ENCODE measurements at regions not wholly inside any gene's neighbourhood (a gene's known extent, or its start where the extent isn't known, plus 50 kb on each side); places are given as distances from the start of the nearest gene placed in this dataset.
A peak's percentile ranks its signal among the peaks of the same experiment; 100 is the strongest.

- TF ChIP-seq FOXP2 (optimal IDR thresholded peaks at IDR 0.05; ENCODE audit: borderline replicate concordance, extremely low read depth, extremely low read length, insufficient read depth) (no peak), TAF1 (IDR thresholded peaks at IDR 0.05; ENCODE audit: borderline replicate concordance, insufficient read depth, low read length) (no peak), REST (IDR thresholded peaks at IDR 0.05; ENCODE audit: insufficient read depth in 1 of 2, low read depth in 2 of 2, low read length in 2 of 2) (no peak), SIN3A (IDR thresholded peaks at IDR 0.05; ENCODE audit: borderline replicate concordance, insufficient read depth, low read length) (no peak), POLR2AphosphoS5 (IDR thresholded peaks at IDR 0.05; ENCODE audit: low read depth, low read length) (no peak)
These were observed 76.5 kb upstream of the PJA2 start for GRCh38 chr5:109486200-109486804.

GRCh38 chr5:109485030-109485429 is 75.3 kb upstream of the PJA2 start:
- no peak for TF ChIP-seq SIN3A (IDR thresholded peaks at IDR 0.05; ENCODE audit: borderline replicate concordance, insufficient read depth, low read length)
- peak; percentile 83 for TF ChIP-seq FOXP2 (optimal IDR thresholded peaks at IDR 0.05; ENCODE audit: borderline replicate concordance, extremely low read depth, extremely low read length, insufficient read depth)

DNA sequence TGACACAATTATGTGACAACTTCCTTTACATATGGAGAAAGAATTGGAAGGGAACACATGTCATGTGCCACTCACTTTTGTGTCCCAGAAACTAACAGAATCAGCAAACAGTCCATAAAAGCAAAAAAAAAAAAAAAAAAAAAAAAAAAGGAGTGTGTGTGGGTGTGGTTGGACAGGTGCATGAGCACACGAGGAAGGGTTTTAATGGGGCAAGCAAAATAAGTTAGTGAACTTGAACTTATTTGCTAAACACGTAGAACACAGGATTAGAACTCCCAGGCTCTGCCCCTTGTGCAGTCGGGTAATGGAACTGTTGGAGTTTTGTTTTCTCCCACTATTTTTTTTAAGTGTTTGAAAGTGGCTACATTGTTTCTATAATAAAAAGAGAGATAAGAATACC is 74.8 kb upstream of the PJA2 start:
- TF ChIP-seq POLR2AphosphoS5 (IDR thresholded peaks at IDR 0.05; ENCODE audit: low read depth, low read length): no peak

DNA sequence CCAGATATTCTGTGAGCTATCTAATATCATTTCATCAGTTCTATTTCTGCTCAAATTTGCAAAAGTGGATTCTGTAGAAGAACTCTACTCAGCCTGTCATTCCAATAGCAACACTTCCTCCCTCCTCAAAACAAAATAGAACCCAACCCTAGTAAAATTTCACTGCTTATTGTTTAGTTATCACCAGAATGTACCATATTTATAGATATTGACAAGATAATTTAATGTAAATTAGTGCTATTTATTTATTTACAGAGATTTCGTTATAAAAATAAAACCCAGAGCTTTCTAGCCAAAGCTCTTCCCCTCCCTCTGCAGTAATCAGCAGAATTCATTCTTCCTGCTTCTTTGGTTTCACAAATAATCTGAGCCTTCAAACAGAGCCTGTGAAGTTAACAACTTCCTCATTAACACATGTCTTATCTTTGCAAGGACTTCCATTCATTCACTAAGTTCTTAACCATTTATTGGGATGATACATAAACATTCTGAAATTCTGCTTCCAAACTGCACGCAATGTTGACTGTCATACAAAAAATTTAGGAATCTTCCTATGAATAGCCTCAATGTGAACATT is 73.7 kb upstream of the PJA2 start:
- no peak for TF ChIP-seq TAF1 (IDR thresholded peaks at IDR 0.05; ENCODE audit: borderline replicate concordance, insufficient read depth, low read length)
- TF ChIP-seq SIN3A (IDR thresholded peaks at IDR 0.05; ENCODE audit: borderline replicate concordance, insufficient read depth, low read length): 0 out of 2 replicates have a peak, but pooled peaks have one; percentile 59

DNA sequence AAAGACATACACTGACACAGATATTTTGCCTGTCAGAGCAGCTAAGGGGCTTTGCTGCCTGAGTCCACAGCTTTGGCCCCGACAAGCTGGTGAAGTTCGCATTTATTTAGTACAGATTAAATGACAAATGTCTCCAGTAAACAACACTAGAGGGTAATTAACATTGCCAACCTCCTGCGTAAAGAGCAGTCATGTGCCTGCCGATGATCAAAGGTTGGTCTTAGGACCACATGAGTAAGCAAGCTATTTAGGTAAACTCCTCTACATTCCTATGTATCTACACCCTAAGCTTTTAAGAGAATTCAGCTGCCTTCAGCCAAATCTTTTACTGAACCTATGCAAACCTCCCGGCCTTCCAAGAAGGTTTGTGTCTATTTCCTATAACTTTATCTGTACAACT is 73.0 kb upstream of the PJA2 start:
- no peak for TF ChIP-seq POLR2AphosphoS5 (IDR thresholded peaks at IDR 0.05; ENCODE audit: low read depth, low read length)
- no peak for TF ChIP-seq SIN3A (IDR thresholded peaks at IDR 0.05; ENCODE audit: borderline replicate concordance, insufficient read depth, low read length)
- TF ChIP-seq REST (IDR thresholded peaks at IDR 0.05; ENCODE audit: insufficient read depth in 1 of 2, low read depth in 2 of 2, low read length in 2 of 2): no peak
- no peak for TF ChIP-seq FOXP2 (optimal IDR thresholded peaks at IDR 0.05; ENCODE audit: borderline replicate concordance, extremely low read depth, extremely low read length, insufficient read depth)
- TF ChIP-seq TAF1 (IDR thresholded peaks at IDR 0.05; ENCODE audit: borderline replicate concordance, insufficient read depth, low read length): no peak

- TF ChIP-seq POLR2AphosphoS5 (IDR thresholded peaks at IDR 0.05; ENCODE audit: low read depth, low read length) (no peak), SIN3A (IDR thresholded peaks at IDR 0.05; ENCODE audit: borderline replicate concordance, insufficient read depth, low read length) (no peak), TAF1 (IDR thresholded peaks at IDR 0.05; ENCODE audit: borderline replicate concordance, insufficient read depth, low read length) (no peak), REST (IDR thresholded peaks at IDR 0.05; ENCODE audit: insufficient read depth in 1 of 2, low read depth in 2 of 2, low read length in 2 of 2) (no peak), FOXP2 (optimal IDR thresholded peaks at IDR 0.05; ENCODE audit: borderline replicate concordance, extremely low read depth, extremely low read length, insufficient read depth) (no peak)
These were observed 69.6 kb upstream of the PJA2 start for GRCh38 chr5:109479260-109479860.

All from PFSK-1 (cell line).